Osteocyte (in vitro differentiated cells): ENCODE measurements at regions not wholly inside any gene's neighbourhood (a gene's known extent, or its start where the extent isn't known, plus 50 kb on each side); places are given as distances from the start of the nearest gene placed in this dataset.

Experiments
- DNase-seq: peaks from one replicate; pipeline ENCODE4 v3.0.0; 2021; ENCODE audit warnings: mixed read lengths; ENCODE audit not compliant: unreplicated experiment; ENCODE audit errors: extremely low spot score
- H3K27ac Mint-ChIP-seq: one replicate; pipeline ENCODE4 v1.8.0; 2021; ENCODE audit warnings: mild to moderate bottlenecking, mixed read lengths; ENCODE audit not compliant: unreplicated experiment
- H3K27me3 Mint-ChIP-seq: one replicate; pipeline ENCODE4 v1.8.0; 2021; ENCODE audit warnings: mixed read lengths; ENCODE audit not compliant: unreplicated experiment
- H3K36me3 Mint-ChIP-seq: one replicate; pipeline ENCODE4 v1.8.0; 2021; ENCODE audit warnings: mixed read lengths; ENCODE audit not compliant: unreplicated experiment
- H3K4me1 Mint-ChIP-seq: one replicate; pipeline ENCODE4 v1.8.0; 2021; ENCODE audit warnings: mixed read lengths; ENCODE audit not compliant: unreplicated experiment
- H3K4me3 Mint-ChIP-seq: one replicate; pipeline ENCODE4 v1.8.0; 2021; ENCODE audit warnings: mild to moderate bottlenecking, moderate library complexity, mixed read lengths; ENCODE audit not compliant: unreplicated experiment
- H3K9me3 Mint-ChIP-seq: one replicate; pipeline ENCODE4 v1.8.0; 2021; ENCODE audit warnings: mixed read lengths; ENCODE audit not compliant: unreplicated experiment
- TF ChIP-seq, protein P1 (sequence below): fragments of 200-600 bp; sonication (generic); IDR thresholded peaks from 2 replicates; pipeline ENCODE4 v1.5.0; 2021; ENCODE audit warnings: antibody characterized with exemption, mild to moderate bottlenecking, moderate library complexity

DNA sequence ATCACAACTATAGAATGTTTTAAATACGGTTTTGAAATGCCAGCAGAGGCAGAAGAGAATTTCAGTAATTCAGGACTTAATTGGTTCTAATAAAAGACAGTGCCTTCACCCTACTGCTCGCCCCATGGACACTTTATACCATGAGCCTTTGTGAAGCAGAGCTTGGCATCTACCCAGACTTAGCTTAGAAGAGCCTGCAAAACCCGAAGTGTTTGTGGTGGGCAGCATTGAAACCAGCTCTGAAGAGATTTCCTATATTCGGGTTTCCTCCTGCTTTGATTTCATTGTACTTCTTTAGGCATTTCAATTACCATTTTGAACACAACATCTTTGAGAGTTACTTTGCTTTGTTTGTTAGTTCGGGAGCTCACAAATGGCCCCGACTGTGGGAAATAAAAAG, 185.1 kb upstream of the MTNR1B start:
- TF ChIP-seq, protein P1, sequence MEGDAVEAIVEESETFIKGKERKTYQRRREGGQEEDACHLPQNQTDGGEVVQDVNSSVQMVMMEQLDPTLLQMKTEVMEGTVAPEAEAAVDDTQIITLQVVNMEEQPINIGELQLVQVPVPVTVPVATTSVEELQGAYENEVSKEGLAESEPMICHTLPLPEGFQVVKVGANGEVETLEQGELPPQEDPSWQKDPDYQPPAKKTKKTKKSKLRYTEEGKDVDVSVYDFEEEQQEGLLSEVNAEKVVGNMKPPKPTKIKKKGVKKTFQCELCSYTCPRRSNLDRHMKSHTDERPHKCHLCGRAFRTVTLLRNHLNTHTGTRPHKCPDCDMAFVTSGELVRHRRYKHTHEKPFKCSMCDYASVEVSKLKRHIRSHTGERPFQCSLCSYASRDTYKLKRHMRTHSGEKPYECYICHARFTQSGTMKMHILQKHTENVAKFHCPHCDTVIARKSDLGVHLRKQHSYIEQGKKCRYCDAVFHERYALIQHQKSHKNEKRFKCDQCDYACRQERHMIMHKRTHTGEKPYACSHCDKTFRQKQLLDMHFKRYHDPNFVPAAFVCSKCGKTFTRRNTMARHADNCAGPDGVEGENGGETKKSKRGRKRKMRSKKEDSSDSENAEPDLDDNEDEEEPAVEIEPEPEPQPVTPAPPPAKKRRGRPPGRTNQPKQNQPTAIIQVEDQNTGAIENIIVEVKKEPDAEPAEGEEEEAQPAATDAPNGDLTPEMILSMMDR = no peak
- H3K27me3 Mint-ChIP-seq = no peaks in the 10 kb centered on the region
- no peaks in the 10 kb centered on the region for H3K4me1 Mint-ChIP-seq
- no peaks in the 10 kb centered on the region for H3K9me3 Mint-ChIP-seq
- no peak for DNase-seq
- no peak overlapping the region for H3K4me3 Mint-ChIP-seq
- H3K36me3 Mint-ChIP-seq = no peaks in the 10 kb centered on the region
- H3K27ac Mint-ChIP-seq = no peak overlapping the region

DNA sequence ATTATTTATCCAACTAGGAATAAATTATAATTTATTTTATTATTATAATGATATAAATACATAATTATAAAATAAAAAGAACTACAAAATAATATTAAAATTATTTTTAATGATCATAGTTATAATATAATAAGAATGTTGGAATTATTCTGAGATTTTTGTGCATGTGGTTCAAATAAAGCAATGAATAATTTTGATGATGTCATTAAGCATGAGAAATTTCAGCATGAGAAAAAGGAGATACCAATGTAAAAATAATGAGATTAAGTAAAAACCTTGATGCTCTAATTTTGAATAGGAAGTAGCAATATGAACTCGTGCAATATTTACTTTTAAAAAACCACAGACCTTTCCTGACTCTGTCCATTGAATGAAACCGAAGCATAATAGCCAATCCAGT, 181.8 kb upstream of the MTNR1B start:
- TF ChIP-seq, protein P1 = no peak
- H3K27me3 Mint-ChIP-seq = no peaks in the 10 kb centered on the region
- H3K4me1 Mint-ChIP-seq = no peaks in the 10 kb centered on the region
- no peaks in the 10 kb centered on the region for H3K9me3 Mint-ChIP-seq
- no peak overlapping the region for H3K4me3 Mint-ChIP-seq
- no peak overlapping the region for H3K27ac Mint-ChIP-seq
- no peaks in the 10 kb centered on the region for H3K36me3 Mint-ChIP-seq
- no peak for DNase-seq

DNA sequence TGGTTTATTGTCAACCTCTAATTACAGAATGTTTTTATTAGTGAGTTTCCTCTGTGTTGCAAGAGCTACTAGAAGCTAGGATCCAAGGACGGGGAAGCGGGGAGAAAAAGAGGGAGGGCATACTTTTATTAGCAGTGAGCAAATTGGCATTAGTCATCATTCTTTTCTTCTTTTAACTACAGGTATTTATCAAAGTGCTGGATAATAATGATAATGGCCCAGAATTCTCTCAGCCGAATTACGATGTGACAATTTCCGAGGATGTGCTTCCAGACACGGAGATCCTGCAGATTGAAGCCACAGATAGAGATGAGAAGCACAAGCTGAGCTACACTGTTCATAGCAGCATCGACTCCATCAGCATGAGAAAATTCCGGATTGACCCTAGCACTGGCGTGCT, 179.7 kb upstream of the MTNR1B start:
- TF ChIP-seq, protein P1 = no peak
- no peak overlapping the region for H3K4me3 Mint-ChIP-seq
- H3K36me3 Mint-ChIP-seq = no peaks in the 10 kb centered on the region
- no peak overlapping the region for H3K27ac Mint-ChIP-seq
- H3K9me3 Mint-ChIP-seq = no peaks in the 10 kb centered on the region
- DNase-seq = no peak
- no peaks in the 10 kb centered on the region for H3K27me3 Mint-ChIP-seq
- H3K4me1 Mint-ChIP-seq = no peaks in the 10 kb centered on the region

DNA sequence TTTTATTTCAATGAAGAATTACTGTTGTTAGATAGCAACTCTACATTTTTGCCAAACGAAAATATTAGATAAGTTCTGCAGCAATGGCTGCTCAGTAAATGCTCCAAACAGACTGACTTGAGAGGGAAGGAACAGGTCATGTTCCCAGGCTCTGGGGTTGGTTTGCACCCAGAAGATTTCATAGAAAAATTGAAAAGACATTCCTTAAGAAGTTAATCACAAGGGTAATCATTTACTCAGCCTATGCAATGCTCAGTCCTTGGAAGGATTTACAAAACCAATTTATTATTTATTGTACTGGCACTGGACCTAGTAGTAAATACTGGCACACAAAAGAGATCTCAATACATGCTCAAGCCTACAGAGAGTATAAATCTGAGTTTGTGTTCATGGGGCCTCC, 179.1 kb upstream of the MTNR1B start:
- no peak overlapping the region for H3K4me3 Mint-ChIP-seq
- peaks cover 3% of the 10 kb centered on the region for H3K36me3 Mint-ChIP-seq
- DNase-seq = no peak
- no peak overlapping the region for H3K27ac Mint-ChIP-seq
- no peaks in the 10 kb centered on the region for H3K4me1 Mint-ChIP-seq
- no peaks in the 10 kb centered on the region for H3K27me3 Mint-ChIP-seq
- H3K9me3 Mint-ChIP-seq = no peaks in the 10 kb centered on the region
- TF ChIP-seq, protein P1 = no peak

DNA sequence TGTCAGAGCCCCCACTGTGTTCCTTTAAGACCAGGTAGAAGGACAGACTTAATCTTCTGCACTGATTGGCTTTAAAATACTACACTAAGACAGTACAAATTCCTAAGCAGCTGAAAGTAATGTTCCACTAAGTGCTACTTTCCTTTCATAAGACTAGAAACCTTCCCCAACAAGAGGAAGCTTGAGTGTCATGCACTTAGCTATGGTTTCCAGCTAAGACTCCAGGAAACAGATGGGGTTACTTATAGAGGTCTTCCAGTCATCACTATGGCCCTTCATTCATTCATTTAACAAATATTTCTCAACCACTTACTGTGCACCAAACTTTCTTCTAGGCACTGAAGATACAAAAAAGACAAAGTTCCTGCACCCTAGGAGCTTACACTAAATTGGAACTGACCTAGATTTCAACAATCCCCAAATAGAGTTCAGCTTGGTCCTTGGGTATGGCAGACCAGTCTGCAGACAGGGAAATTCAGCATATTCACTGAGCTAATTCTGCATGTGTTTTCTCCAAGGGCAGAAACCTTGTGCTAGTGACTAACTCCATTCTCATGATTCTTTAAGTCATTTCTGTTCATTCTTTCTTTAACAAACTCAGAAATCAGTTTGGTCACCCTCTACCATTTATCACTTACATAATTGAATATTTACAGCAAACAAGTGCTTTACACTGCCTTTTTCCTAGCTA, 178.4 kb upstream of the MTNR1B start:
- Mint-ChIP-seq H3K27me3 (no peaks in the 10 kb centered on the region), H3K27ac (no peak overlapping the region), H3K36me3 (peaks cover 3% of the 10 kb centered on the region), H3K9me3 (no peaks in the 10 kb centered on the region), H3K4me1 (no peaks in the 10 kb centered on the region), H3K4me3 (no peak overlapping the region)
- no peak for DNase-seq
- TF ChIP-seq, protein P1 = no peak
